Nephron progenitor cell (in vitro differentiated cells): ENCODE measurements at regions not wholly inside any gene's neighbourhood (a gene's known extent, or its start where the extent isn't known, plus 50 kb on each side); places are given as distances from the start of the nearest gene placed in this dataset.

Source experiments
- DNase-seq: peaks from one replicate; pipeline ENCODE4 v3.0.0; 2021
- H3K27ac Mint-ChIP-seq: 2 replicates; pipeline ENCODE4 v1.8.0; 2021; ENCODE audit warnings: mild to moderate bottlenecking, moderate library complexity, mixed read lengths
- H3K27me3 Mint-ChIP-seq: 2 replicates; pipeline ENCODE4 v1.8.0; 2021; ENCODE audit warnings: mild to moderate bottlenecking, low read depth, mixed read lengths; ENCODE audit not compliant: poor library complexity
- H3K36me3 Mint-ChIP-seq: 2 replicates; pipeline ENCODE4 v1.8.0; 2021; ENCODE audit warnings: low read depth, mixed read lengths
- H3K4me1 Mint-ChIP-seq: 2 replicates; pipeline ENCODE4 v1.8.0; 2021; ENCODE audit warnings: mixed read lengths
- H3K4me3 Mint-ChIP-seq: 2 replicates; pipeline ENCODE4 v1.8.0; 2021; ENCODE audit warnings: mild to moderate bottlenecking, moderate library complexity, mixed read lengths
- H3K9me3 Mint-ChIP-seq: 2 replicates; pipeline ENCODE4 v1.8.0; 2021; ENCODE audit warnings: mild to moderate bottlenecking, moderate library complexity, mixed read lengths
- TF ChIP-seq, protein P1 (sequence below): fragments of 200-600 bp; sonication (generic); IDR thresholded peaks from 2 replicates; pipeline ENCODE4 v1.5.0; 2021; ENCODE audit warnings: antibody characterized with exemption

DNA sequence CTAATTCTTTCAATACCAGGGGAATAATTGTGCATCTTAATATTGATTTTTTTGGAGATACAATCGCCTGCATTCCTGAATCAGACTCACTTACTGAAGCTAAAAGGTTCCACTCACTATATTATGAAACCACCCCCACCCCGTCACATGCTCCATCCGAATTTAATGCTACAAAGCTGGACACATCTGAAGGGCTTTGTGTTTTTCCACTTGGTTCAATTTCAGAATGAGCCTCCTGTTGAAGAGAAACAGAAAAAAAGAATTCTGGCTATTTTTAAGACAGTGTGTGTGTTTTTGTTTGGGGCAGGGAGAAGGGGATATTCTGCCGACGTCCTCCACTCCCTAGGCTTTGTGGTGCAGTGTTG, 165.5 kb upstream of the TBX20 start:
- Mint-ChIP-seq H3K36me3 (peaks cover 8% of the 10 kb centered on the region), H3K27me3 (peaks cover 9% of the 10 kb centered on the region), H3K27ac (peak overlapping the region; percentile 57), H3K4me3 (no peak overlapping the region), H3K4me1 (peaks cover 7% of the 10 kb centered on the region), H3K9me3 (peaks cover 14% of the 10 kb centered on the region)
- TF ChIP-seq, protein P1, sequence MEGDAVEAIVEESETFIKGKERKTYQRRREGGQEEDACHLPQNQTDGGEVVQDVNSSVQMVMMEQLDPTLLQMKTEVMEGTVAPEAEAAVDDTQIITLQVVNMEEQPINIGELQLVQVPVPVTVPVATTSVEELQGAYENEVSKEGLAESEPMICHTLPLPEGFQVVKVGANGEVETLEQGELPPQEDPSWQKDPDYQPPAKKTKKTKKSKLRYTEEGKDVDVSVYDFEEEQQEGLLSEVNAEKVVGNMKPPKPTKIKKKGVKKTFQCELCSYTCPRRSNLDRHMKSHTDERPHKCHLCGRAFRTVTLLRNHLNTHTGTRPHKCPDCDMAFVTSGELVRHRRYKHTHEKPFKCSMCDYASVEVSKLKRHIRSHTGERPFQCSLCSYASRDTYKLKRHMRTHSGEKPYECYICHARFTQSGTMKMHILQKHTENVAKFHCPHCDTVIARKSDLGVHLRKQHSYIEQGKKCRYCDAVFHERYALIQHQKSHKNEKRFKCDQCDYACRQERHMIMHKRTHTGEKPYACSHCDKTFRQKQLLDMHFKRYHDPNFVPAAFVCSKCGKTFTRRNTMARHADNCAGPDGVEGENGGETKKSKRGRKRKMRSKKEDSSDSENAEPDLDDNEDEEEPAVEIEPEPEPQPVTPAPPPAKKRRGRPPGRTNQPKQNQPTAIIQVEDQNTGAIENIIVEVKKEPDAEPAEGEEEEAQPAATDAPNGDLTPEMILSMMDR = no peak
- no peak for DNase-seq

DNA sequence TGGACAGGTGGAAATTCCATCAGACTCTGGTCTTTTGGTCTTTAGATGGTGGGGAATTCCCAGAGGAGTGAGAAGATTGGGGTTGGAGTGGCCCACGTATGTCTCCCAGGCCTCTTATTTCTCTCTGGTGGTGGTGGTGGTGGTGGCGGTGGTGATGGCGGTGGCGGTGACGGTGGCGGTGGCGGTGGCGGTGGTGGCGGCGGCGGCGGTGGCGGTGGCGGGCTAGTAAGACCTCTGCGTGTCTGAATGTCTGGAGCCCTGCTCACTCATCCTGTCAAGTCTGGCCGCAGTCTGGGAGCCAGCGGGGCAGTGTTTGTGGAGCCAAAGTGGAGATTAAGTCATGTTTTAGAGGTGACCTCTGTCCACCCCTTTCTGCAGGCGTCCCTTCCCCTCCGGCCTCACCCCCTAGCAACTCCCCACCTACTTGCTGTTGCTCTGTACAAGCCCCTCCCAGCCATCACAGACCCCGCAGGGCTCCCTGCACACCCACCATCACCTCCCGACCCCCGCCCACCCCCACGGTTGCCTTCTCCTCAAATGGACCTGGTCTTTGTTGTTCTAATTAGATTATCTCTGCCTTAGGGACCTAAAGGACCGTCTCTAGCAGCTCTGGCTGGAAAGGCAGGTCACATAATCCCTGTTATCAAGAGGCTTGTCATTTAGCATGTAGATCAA, 165.0 kb upstream of the TBX20 start:
- DNase-seq = no peak

DNA sequence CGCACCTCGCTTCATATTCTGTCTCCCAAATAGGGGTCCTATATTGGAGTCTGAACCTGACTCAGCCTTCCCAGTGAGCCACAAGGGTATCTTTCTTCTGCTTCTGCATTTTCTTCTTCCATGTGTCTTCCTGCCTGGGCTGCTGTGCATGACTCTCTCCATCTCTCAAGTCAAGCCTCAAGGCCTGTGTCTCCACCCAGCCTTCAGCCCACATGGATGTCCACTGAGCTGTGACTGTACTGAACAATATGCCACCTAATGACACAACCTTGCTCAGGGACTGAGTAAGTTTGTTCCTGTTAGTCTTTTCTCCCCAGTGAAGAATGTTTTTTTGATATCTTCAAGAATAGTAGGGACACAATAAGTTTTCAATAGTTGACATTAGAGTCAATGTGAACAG, 162.7 kb upstream of the TBX20 start:
- no peak overlapping the region for H3K27ac Mint-ChIP-seq
- H3K9me3 Mint-ChIP-seq = no peaks in the 10 kb centered on the region
- TF ChIP-seq, protein P1 = no peak
- H3K4me1 Mint-ChIP-seq = peaks cover 7% of the 10 kb centered on the region
- H3K36me3 Mint-ChIP-seq = no peaks in the 10 kb centered on the region
- no peak for DNase-seq
- peaks cover 13% of the 10 kb centered on the region for H3K27me3 Mint-ChIP-seq
- H3K4me3 Mint-ChIP-seq = no peak overlapping the region

More for the DNA sequence above, 165.0 kb upstream of the TBX20 start:
- peaks cover 10% of the 10 kb centered on the region for H3K27me3 Mint-ChIP-seq
- peak overlapping the region; percentile 57 for H3K27ac Mint-ChIP-seq
- TF ChIP-seq, protein P1 = no peak
- H3K4me1 Mint-ChIP-seq = peaks cover 7% of the 10 kb centered on the region
- peaks cover 9% of the 10 kb centered on the region for H3K9me3 Mint-ChIP-seq
- peaks cover 3% of the 10 kb centered on the region for H3K36me3 Mint-ChIP-seq
- no peak overlapping the region for H3K4me3 Mint-ChIP-seq

DNA sequence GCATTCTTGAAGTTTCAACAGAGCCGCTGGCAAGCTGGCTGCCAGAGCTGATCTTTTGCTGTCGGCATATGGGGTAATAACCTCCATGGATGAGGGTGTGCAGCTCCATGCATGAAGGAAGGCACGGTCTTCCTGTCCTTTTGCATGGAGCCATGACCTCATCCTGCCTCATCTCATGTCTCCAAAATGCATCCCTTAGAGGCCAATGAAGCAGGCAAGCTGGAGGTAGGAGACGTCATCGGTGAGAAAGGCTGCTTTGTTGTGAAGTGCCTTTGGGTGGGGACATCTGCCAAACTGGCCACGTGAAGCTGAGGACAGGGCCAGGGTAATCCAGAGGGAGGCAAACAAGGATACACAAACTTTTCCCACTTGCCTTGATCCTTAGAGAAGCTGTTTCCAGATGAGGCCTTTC, 161.5 kb upstream of the TBX20 start:
- Mint-ChIP-seq H3K36me3 (no peaks in the 10 kb centered on the region), H3K4me3 (no peak overlapping the region), H3K4me1 (peaks cover 9% of the 10 kb centered on the region), H3K27ac (no peak overlapping the region), H3K27me3 (peaks cover 13% of the 10 kb centered on the region), H3K9me3 (no peaks in the 10 kb centered on the region)
- TF ChIP-seq, protein P1 = no peak
- DNase-seq = no peak

DNA sequence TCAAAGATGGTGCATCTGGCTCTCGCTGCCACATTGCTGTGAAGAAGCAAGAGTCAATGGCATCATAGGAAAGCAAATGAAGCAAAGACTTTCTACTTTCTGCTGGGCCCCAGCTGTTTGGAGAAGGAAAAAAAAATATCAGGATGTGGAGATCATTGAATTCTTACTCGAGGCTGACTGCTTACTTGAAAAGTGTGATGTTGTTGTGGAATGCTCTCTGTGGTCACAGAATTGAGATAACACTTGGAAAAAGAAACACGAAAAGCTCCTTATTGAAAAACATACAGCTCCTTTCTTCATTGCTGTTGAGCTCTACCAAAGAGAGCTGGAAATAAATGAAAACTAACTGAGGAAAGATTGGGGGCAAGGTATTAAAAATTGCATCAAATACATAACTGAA, 157.4 kb upstream of the TBX20 start:
- H3K9me3 Mint-ChIP-seq = no peaks in the 10 kb centered on the region
- TF ChIP-seq, protein P1 = no peak
- H3K27ac Mint-ChIP-seq = no peak overlapping the region
- peaks cover 25% of the 10 kb centered on the region for H3K27me3 Mint-ChIP-seq
- no peaks in the 10 kb centered on the region for H3K36me3 Mint-ChIP-seq
- no peak overlapping the region for H3K4me3 Mint-ChIP-seq
- no peak for DNase-seq
- peaks cover 7% of the 10 kb centered on the region for H3K4me1 Mint-ChIP-seq

DNA sequence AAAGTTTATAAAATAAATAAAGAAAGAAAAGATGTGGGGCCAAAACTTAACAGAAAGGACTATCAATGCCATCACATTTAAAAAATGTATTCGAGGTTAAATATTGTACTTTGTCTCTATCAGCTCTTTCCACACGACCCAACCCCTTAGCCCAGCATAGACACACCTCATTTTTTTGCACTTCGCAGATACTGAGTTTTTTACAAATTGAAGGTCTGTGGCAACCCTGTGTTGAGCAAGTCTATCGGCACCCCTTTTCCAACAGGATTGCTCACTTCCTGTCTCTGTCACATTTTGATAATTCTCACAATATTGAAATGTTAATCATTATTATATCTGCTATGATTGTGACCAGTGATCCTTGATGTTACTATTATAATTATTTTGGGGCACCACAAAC, 151.6 kb upstream of the TBX20 start:
- Mint-ChIP-seq H3K4me3 (no peak overlapping the region), H3K36me3 (no peaks in the 10 kb centered on the region), H3K4me1 (peaks cover 6% of the 10 kb centered on the region), H3K27me3 (peaks cover 21% of the 10 kb centered on the region), H3K27ac (no peak overlapping the region), H3K9me3 (no peaks in the 10 kb centered on the region)
- no peak for DNase-seq
- TF ChIP-seq, protein P1 = no peak
